CD4-positive, alpha-beta T cell treated with Interleukin-6 at 100 ng/mL for 8 hours (primary cell): ENCODE measurements at regions not wholly inside any gene's neighbourhood (a gene's known extent, or its start where the extent isn't known, plus 50 kb on each side); places are given as distances from the start of the nearest gene placed in this dataset.
"Not testable (repeated sequence)": the region's sequence is repeated elsewhere in the genome, so short reads cannot be mapped to it uniquely, and the experiment has no call there.

Source experiments
- DNase-seq: peaks from one replicate; pipeline ENCODE4 v3.0.0-alpha.2; 2020; ENCODE audit warnings: mixed read lengths, low spot score

GRCh38 chr3:6281662-6282061, 579.3 kb upstream of the GRM7 start:
- no peak for DNase-seq

GRCh38 chr3:6282918-6283317, 578.0 kb upstream of the GRM7 start:
- no peak for DNase-seq

- no peak for DNase-seq
These were observed 573.6 kb upstream of the GRM7 start for GRCh38 chr3:6287088-6287875.

GRCh38 chr3:6301626-6302025, 559.3 kb upstream of the GRM7 start:
- DNase-seq, result no peak

- DNase-seq, result no peak
These were observed 545.0 kb upstream of the GRM7 start for GRCh38 chr3:6315906-6316305.

- no peak for DNase-seq
These were observed 538.9 kb upstream of the GRM7 start for GRCh38 chr3:6321999-6322398.

GRCh38 chr3:6326771-6327170, 534.1 kb upstream of the GRM7 start:
- no peak for DNase-seq

- DNase-seq, result not testable (repeated sequence)
These were observed 520.0 kb upstream of the GRM7 start for GRCh38 chr3:6340980-6341325.

- no peak for DNase-seq
These were observed 509.2 kb upstream of the GRM7 start for GRCh38 chr3:6351752-6352151.

GRCh38 chr3:6354653-6355052, 506.3 kb upstream of the GRM7 start:
- DNase-seq, result no peak

- DNase-seq, result no peak
These were observed 498.5 kb upstream of the GRM7 start for GRCh38 chr3:6362406-6362805.

- no peak for DNase-seq
These were observed 493.7 kb upstream of the GRM7 start for GRCh38 chr3:6367171-6367570.

- no peak for DNase-seq
These were observed 468.8 kb upstream of the GRM7 start for GRCh38 chr3:6392123-6392522.

- DNase-seq, result no peak
These were observed 466.0 kb upstream of the GRM7 start for GRCh38 chr3:6394944-6395343.

- DNase-seq, result no peak
These were observed 464.3 kb upstream of the GRM7 start for GRCh38 chr3:6396631-6397030.

GRCh38 chr3:6402666-6403065, 458.2 kb upstream of the GRM7 start:
- DNase-seq, result not testable (repeated sequence)

- not testable (repeated sequence) for DNase-seq
These were observed 454.0 kb upstream of the GRM7 start for GRCh38 chr3:6406923-6407322.

- no peak for DNase-seq
These were observed 444.8 kb upstream of the GRM7 start for GRCh38 chr3:6416049-6416661.

- no peak for DNase-seq
These were observed 443.7 kb upstream of the GRM7 start for GRCh38 chr3:6417174-6417573.

GRCh38 chr3:6418485-6418884, 442.4 kb upstream of the GRM7 start:
- no peak for DNase-seq

- no peak for DNase-seq
These were observed 439.1 kb upstream of the GRM7 start for GRCh38 chr3:6421666-6422445.

GRCh38 chr3:6425289-6425820, 435.6 kb upstream of the GRM7 start:
- no peak for DNase-seq

- not testable (repeated sequence) for DNase-seq
These were observed 432.6 kb upstream of the GRM7 start for GRCh38 chr3:6428276-6428675.
